ENCODE measurements at regions not wholly inside any gene's neighbourhood (a gene's known extent, or its start where the extent isn't known, plus 50 kb on each side); places are given as distances from the start of the nearest gene placed in this dataset.

GRCh38 chr21:18118566-18118965 lies 126.1 kb upstream of the CHODL start:
- no peak for TF ChIP-seq CTCF (conservative IDR thresholded peaks at IDR 0.05 in 1 of 2, IDR thresholded peaks at IDR 0.05 in 1 of 2; ENCODE audit: extremely low read depth in 1 of 2, insufficient read depth in 1 of 2, low read depth in 1 of 2, low read length in 2 of 2)
- no peak for TF ChIP-seq EZH2 (IDR thresholded peaks at IDR 0.05; ENCODE audit: borderline replicate concordance, low read length)

All from mammary epithelial cell (primary cell).